ENCODE measurements at regions not wholly inside any gene's neighbourhood (a gene's known extent, or its start where the extent isn't known, plus 50 kb on each side); places are given as distances from the start of the nearest gene placed in this dataset.

DNA sequence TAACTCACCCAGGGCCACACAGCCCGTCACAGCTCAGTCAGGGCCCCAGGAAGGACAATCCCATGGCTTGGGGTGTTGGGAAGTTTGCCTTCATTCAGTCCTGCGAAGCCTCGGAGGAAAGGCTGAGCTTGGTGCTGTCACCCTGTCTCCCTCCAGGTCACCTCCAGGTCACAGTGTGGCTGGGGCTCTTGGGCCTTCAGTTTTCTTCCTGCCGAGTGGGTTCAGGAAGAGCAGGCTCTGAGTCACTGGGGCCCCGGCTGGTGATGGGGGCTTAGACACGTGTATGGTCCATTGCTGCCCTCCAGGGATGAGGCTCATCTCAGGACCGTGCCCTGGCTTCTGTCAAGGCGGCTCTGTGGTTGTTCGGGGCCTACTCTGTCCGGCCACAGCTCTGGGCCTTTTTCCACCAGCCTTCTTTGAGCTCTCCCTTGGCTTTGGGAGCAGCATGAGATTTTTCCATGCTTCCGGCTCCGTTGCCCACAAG is 118.6 kb downstream of the INHBB start:
- Histone ChIP-seq H3K4me2 (replicated peaks; ENCODE audit: low read depth, low read length, poor library complexity, severe bottlenecking) (no peak overlapping the region), H3K27me3 (replicated peaks in 1 of 4; ENCODE audit: control extremely low read depth in 1 of 4, control insufficient read depth in 3 of 4, insufficient read depth in 4 of 4, low read length in 3 of 4) (peaks cover 0 to 8% (median 0%) of the 10 kb centered on the region in 4 experiments), H3K79me2 (ENCODE audit: control insufficient read depth, insufficient read depth, low read length) (no peaks in the 10 kb centered on the region), H4K20me1 (ENCODE audit: control insufficient read depth, insufficient read depth, low read length, poor library complexity, severe bottlenecking) (no peaks in the 10 kb centered on the region), H3K27ac (ENCODE audit: low read length in 2 of 2) (no peak overlapping the region), H3K9ac (ENCODE audit: low read length) (no peak overlapping the region), H3K36me3 (replicated peaks in 1 of 2; ENCODE audit: control extremely low read depth in 1 of 2, control insufficient read depth in 1 of 2, extremely low read depth in 1 of 2, insufficient read depth in 2 of 2, low read length in 1 of 2) (no peaks in the 10 kb centered on the region), H3K4me1 (ENCODE audit: control insufficient read depth in 2 of 2, insufficient read depth in 2 of 2, low read length in 2 of 2) (no peaks in the 10 kb centered on the region), H3K4me3 (ENCODE audit: control extremely low read depth in 1 of 5, extremely low read depth in 1 of 5, insufficient read depth in 1 of 5, low read depth in 2 of 5, low read length in 4 of 5) (no peak overlapping the region), H3K9me3 (ENCODE audit: control extremely low read depth in 1 of 3, control insufficient read depth in 2 of 3, insufficient read depth in 1 of 3, low read length in 2 of 3) (peaks cover 0 to 11% (median 0%) of the 10 kb centered on the region in 3 donors), H2AFZ (ENCODE audit: insufficient read depth, low read depth, low read length, poor library complexity, severe bottlenecking) (no peak overlapping the region)
- 74% methylated on average over 12 of the region's 12 CpGs for WGBS (ENCODE audit: insufficient coverage)
- DNase-seq = no peak
- intact Hi-C loops (cut with micrococcal nuclease) = no loop called here
- TF ChIP-seq CTCF (IDR thresholded peaks at IDR 0.05) (no peak), EZH2 (IDR thresholded peaks at IDR 0.05; ENCODE audit: borderline replicate concordance, insufficient read depth, low read depth, low read length, poor library complexity, severe bottlenecking) (no peak)
- no peak for ATAC-seq (ENCODE audit: low read depth)
- Mint-ChIP-seq H3K27ac (no peak overlapping the region), H3K9me3 (ENCODE audit: insufficient read depth) (no peaks in the 10 kb centered on the region), H3K27me3 (peaks cover 5% of the 10 kb centered on the region), H3K4me3 (no peak overlapping the region), H3K4me1 (no peaks in the 10 kb centered on the region)
- ChIA-PET CTCF (no interaction called here), POLR2A (no interaction called here)

DNA sequence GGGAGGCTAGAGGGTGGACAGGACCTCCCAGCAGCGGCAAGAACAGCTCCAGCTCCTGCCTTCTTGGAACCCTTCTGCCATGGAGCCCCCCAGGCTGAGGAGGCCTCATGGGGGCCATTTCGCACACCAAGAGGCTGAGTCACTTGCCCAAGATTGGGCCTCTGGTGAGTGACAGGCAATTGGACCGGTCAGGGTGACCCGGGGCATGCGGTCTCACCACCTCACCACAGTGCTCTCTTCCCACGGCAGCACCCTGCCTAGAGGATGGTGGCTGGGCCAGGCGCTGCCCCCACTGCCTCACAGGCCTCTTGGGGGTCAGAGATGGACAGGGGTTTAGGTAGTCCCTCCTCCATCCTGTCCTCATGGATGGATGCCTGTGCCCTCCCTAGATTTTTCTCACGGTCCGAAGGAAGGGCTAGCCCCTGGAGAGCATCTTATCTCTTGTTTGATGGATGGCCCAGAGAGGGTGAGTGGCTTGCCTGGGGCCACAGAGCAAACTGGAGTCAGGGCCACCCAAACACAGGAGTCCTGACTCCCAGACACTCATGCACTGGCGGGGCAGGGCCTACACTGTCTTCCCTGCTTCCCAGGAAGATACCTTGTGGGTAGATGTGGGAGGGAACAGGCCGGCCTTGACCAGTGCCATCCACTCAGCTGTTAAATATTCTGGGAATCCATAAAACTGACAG is 119.2 kb downstream of the INHBB start:
- TF ChIP-seq CTCF (IDR thresholded peaks at IDR 0.05) = no peak
- TF ChIP-seq EZH2 (IDR thresholded peaks at IDR 0.05; ENCODE audit: borderline replicate concordance, insufficient read depth, low read depth, low read length, poor library complexity, severe bottlenecking) = no peak
- Histone ChIP-seq H3K9ac (ENCODE audit: low read length) (no peak overlapping the region), H3K27ac (ENCODE audit: low read length in 2 of 2) (no peak overlapping the region), H3K4me3 (ENCODE audit: control extremely low read depth in 1 of 5, extremely low read depth in 1 of 5, insufficient read depth in 1 of 5, low read depth in 2 of 5, low read length in 4 of 5) (no peak overlapping the region), H3K27me3 (replicated peaks in 1 of 4; ENCODE audit: control extremely low read depth in 1 of 4, control insufficient read depth in 3 of 4, insufficient read depth in 4 of 4, low read length in 3 of 4) (peaks cover 0 to 8% (median 0%) of the 10 kb centered on the region in 4 experiments), H2AFZ (ENCODE audit: insufficient read depth, low read depth, low read length, poor library complexity, severe bottlenecking) (no peak overlapping the region), H3K9me3 (ENCODE audit: control extremely low read depth in 1 of 3, control insufficient read depth in 2 of 3, insufficient read depth in 1 of 3, low read length in 2 of 3) (peaks cover 0 to 8% (median 0%) of the 10 kb centered on the region in 3 donors), H3K4me1 (ENCODE audit: control insufficient read depth in 2 of 2, insufficient read depth in 2 of 2, low read length in 2 of 2) (no peaks in the 10 kb centered on the region), H3K4me2 (replicated peaks; ENCODE audit: low read depth, low read length, poor library complexity, severe bottlenecking) (no peak overlapping the region), H4K20me1 (ENCODE audit: control insufficient read depth, insufficient read depth, low read length, poor library complexity, severe bottlenecking) (no peaks in the 10 kb centered on the region), H3K79me2 (ENCODE audit: control insufficient read depth, insufficient read depth, low read length) (no peaks in the 10 kb centered on the region), H3K36me3 (replicated peaks in 1 of 2; ENCODE audit: control extremely low read depth in 1 of 2, control insufficient read depth in 1 of 2, extremely low read depth in 1 of 2, insufficient read depth in 2 of 2, low read length in 1 of 2) (no peaks in the 10 kb centered on the region)
- H3K4me3 Mint-ChIP-seq = no peak overlapping the region
- no peaks in the 10 kb centered on the region for H3K4me1 Mint-ChIP-seq
- no peak for DNase-seq
- intact Hi-C loops (cut with micrococcal nuclease) = no loop called here
- WGBS (ENCODE audit: insufficient coverage) = 98% methylated on average over 8 of the region's 11 CpGs
- ChIA-PET CTCF (no interaction called here), POLR2A (no interaction called here)
- H3K27ac Mint-ChIP-seq = no peak overlapping the region
- H3K27me3 Mint-ChIP-seq = peaks cover 5% of the 10 kb centered on the region
- no peaks in the 10 kb centered on the region for H3K9me3 Mint-ChIP-seq (ENCODE audit: insufficient read depth)
- no peak for ATAC-seq (ENCODE audit: low read depth)

Measured in B cell (primary cell).